Gastrocnemius medialis (tissue), 4 donors: ENCODE measurements at regions not wholly inside any gene's neighbourhood (a gene's known extent, or its start where the extent isn't known, plus 50 kb on each side); places are given as distances from the start of the nearest gene placed in this dataset.

Experiments used
- ATAC-seq, 2 donors: fragments of 150-250 bp; one replicate each; pipeline ENCODE4 v1.9.1; 2016
- DNase-seq, 2 donors: peaks; one replicate each; pipeline ENCODE4 v3.0.0-alpha.2; 2019
- H3K27ac ChIP-seq, 4 donors: fragments of 200-600 bp; sonication (generic); 1 replicate in 1 of 4; 2 replicates in 3 of 4; pipeline ENCODE4 v1.5.1; 2016 to 2018; ENCODE audit warnings: mild to moderate bottlenecking in 2 of 4, moderate library complexity in 1 of 4
- H3K27me3 ChIP-seq, 3 donors: fragments of 200-600 bp; sonication (generic) in 2 of 3; 1 replicate in 1 of 3; 2 replicates in 2 of 3; pipeline versions ENCODE4 v1.5.1 to v1.6.0; 2016 to 2019; ENCODE audit warnings: mild to moderate bottlenecking in 1 of 3, moderate library complexity in 1 of 3
- H3K36me3 ChIP-seq, 2 donors: fragments of 200-600 bp; sonication (generic) in 1 of 2; one replicate each; pipeline ENCODE4 v1.5.1; 2017 to 2018
- H3K4me1 ChIP-seq, 2 donors: fragments of 200-600 bp; sonication (generic) in 1 of 2; one replicate each; pipeline ENCODE4 v1.5.1; 2016 to 2017; ENCODE audit warnings: mild to moderate bottlenecking in 2 of 2
- H3K4me3 ChIP-seq, 4 donors: fragments of 200-600 bp; sonication (generic) in 3 of 4; 1 replicate in 1 of 4; 2 replicates in 3 of 4; pipeline ENCODE4 v1.5.1; 2016 to 2019; ENCODE audit warnings: mild to moderate bottlenecking in 2 of 4
- H3K9me3 ChIP-seq, 3 donors: fragments of 200-600 bp; sonication (generic) in 2 of 3; 1 replicate in 1 of 3; 2 replicates in 2 of 3; pipeline ENCODE4 v1.5.1; 2016 to 2019
- POLR2A ChIP-seq, 2 donors: fragments of 450-650 bp; IDR thresholded peaks; one replicate each; pipeline ENCODE4 v1.6.1; 2017; ENCODE audit warnings: antibody characterized with exemption in 2 of 2, mild to moderate bottlenecking in 2 of 2, moderate library complexity in 2 of 2
- in situ Hi-C, 4 donors: fragments of 200-750 bp; cut with MboI; loops; one replicate each; pipeline versions ENCODE4 v1.15.0 to v1.8.0; 2017; ENCODE audit warnings: low sequenced_read_pairs in 4 of 4
- intact Hi-C: fragments of 100-400 bp; cut with DNase I; formaldehyde crosslinking; loops from one replicate; pipeline ENCODE4 v1.15.1; 2023; ENCODE audit warnings: low total_unique reads
- TF ChIP-seq, protein P1 (sequence below), 5 experiments: fragments of 450-650 bp in 3 of 5; fragments of 200-600 bp in 2 of 5; sonication (generic) in 2 of 5; IDR thresholded peaks in 4 of 5; conservative IDR thresholded peaks in 1 of 5; 1 replicate in 4 of 5; 2 replicates in 1 of 5; pipeline ENCODE4 v1.5.1; 2016 to 2019; ENCODE audit warnings: antibody characterized with exemption in 5 of 5, mild to moderate bottlenecking in 3 of 5, moderate library complexity in 3 of 5

DNA sequence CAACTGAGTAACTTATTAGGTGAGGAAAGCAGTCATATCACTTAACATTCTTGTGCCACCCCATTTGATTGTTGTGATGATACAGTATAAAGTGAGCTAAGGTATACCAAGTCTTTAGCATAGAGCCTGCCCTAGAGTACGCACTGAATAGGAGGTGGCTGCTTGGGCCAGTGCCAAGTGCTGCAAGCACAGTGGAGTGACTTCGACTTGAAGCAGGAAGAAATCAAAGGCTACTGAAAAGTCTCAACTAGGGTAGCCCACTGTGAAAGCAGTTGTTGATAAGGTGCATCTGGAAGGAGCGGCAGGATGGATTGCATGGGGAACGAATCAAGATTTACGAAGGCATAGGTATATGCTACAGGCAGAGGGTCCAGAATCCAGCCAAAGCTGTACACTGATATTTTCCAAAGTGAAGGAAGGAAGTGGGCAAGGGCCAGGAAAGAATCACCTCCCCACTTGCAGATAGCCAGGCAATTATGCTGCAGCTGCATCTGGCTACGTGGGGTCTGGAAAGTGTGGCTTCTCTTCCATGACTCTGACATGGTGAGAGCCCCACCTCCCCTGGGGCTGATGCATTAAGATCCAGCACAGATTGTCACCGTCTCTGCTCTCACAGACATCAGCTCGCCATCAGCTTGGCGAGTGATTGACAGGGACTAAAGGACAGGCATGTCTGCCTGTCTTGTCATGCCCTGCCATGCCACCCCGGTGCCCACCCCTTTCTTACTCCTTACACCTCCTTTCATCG is 287.0 kb upstream of the PLXNA2 start:
- TF ChIP-seq, protein P1, sequence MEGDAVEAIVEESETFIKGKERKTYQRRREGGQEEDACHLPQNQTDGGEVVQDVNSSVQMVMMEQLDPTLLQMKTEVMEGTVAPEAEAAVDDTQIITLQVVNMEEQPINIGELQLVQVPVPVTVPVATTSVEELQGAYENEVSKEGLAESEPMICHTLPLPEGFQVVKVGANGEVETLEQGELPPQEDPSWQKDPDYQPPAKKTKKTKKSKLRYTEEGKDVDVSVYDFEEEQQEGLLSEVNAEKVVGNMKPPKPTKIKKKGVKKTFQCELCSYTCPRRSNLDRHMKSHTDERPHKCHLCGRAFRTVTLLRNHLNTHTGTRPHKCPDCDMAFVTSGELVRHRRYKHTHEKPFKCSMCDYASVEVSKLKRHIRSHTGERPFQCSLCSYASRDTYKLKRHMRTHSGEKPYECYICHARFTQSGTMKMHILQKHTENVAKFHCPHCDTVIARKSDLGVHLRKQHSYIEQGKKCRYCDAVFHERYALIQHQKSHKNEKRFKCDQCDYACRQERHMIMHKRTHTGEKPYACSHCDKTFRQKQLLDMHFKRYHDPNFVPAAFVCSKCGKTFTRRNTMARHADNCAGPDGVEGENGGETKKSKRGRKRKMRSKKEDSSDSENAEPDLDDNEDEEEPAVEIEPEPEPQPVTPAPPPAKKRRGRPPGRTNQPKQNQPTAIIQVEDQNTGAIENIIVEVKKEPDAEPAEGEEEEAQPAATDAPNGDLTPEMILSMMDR (IDR thresholded peaks at IDR 0.05 in 4 of 5, conservative IDR thresholded peaks at IDR 0.05 in 1 of 5): no peak
- no peak for TF ChIP-seq POLR2A (IDR thresholded peaks at IDR 0.05)

DNA sequence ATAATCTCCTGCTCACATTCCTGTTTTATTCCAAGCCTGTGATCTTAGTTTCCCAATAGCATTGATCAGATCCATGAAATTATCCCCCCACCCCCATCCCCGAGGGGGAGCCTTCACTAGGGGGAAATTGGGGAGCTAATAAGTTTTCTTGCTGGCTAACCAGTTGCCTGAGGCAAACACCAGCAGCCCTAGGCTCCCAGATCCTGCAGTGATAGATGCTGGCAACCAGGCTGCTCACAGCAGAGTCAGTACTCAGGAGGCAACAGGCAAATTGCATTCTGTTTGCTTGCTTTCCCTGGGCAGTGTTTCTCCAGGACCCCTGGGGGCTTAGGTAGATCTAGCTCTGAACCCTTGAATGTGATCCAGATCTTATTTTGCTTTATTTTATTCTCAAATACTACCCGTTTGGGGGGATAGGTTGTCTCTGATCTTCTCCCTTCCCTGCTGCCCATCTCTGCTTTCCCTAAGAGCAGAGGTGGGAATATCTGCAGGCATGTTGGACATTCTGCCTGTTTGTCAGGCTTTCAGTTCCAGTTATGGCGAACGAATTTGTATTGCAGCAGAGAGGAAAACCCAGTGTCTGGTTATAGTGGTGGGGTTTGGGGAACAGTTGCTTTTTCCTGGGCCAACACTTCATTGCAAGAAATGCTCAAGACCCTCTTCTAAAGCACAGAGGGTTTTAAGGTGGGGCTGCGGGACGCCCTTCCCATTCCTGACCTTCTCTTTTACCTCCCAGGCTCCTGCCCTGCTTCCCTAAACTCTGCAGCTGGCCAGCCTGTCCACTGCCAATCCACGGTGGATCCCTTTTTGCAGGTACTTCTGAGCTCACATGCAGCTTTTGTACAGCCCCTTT is 289.8 kb upstream of the PLXNA2 start:
- Histone ChIP-seq H3K27me3 (no peaks in the 10 kb centered on the region), H3K4me1 (peaks cover 6 to 15% of the 10 kb centered on the region in 2 donors), H3K27ac (no peak overlapping the region), H3K4me3 (no peak overlapping the region), H3K36me3 (no peaks in the 10 kb centered on the region), H3K9me3 (no peaks in the 10 kb centered on the region)
- no peak for TF ChIP-seq POLR2A (IDR thresholded peaks at IDR 0.05)
- TF ChIP-seq, protein P1 (IDR thresholded peaks at IDR 0.05 in 4 of 5, conservative IDR thresholded peaks at IDR 0.05 in 1 of 5): no peak
- DNase-seq (no peak), ATAC-seq (no peak)
- intact Hi-C loops: no loop called here
- in situ Hi-C loops: no loop called here

More for the DNA sequence above, 287.0 kb upstream of the PLXNA2 start:
- DNase-seq: no peak
- intact Hi-C loops: no loop called here
- in situ Hi-C loops: no loop called here
- Histone ChIP-seq H3K4me1 (peaks cover 6 to 15% of the 10 kb centered on the region in 2 donors), H3K27ac (no peak overlapping the region), H3K4me3 (no peak overlapping the region), H3K36me3 (no peaks in the 10 kb centered on the region), H3K9me3 (no peaks in the 10 kb centered on the region), H3K27me3 (no peaks in the 10 kb centered on the region)
- no peak for ATAC-seq

DNA sequence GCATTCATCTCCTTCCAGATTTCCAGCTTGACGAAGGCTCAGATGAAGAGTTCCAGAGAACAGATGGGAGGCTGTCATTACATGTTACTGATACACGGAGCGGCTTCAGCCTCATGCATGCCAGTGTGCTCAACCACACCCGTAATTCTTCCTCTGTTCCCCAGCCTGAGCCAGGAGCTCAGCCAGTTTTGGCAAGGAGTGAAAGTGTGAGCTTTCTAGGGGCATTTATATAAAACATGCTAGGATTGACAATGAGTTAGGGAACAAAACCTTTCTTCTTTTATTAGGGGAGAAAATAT is 290.4 kb upstream of the PLXNA2 start:
- Histone ChIP-seq H3K9me3 (no peaks in the 10 kb centered on the region), H3K36me3 (no peaks in the 10 kb centered on the region), H3K4me3 (no peak overlapping the region), H3K27ac (no peak overlapping the region), H3K4me1 (peaks cover 6 to 15% of the 10 kb centered on the region in 2 donors), H3K27me3 (no peaks in the 10 kb centered on the region)
- in situ Hi-C loops: no loop called here
- TF ChIP-seq, protein P1 (IDR thresholded peaks at IDR 0.05 in 4 of 5, conservative IDR thresholded peaks at IDR 0.05 in 1 of 5): no peak
- TF ChIP-seq POLR2A (IDR thresholded peaks at IDR 0.05): no peak
- ATAC-seq (peak in 1 of 2 donors; percentile 70), DNase-seq (no peak)
- intact Hi-C loops: no loop called here

DNA sequence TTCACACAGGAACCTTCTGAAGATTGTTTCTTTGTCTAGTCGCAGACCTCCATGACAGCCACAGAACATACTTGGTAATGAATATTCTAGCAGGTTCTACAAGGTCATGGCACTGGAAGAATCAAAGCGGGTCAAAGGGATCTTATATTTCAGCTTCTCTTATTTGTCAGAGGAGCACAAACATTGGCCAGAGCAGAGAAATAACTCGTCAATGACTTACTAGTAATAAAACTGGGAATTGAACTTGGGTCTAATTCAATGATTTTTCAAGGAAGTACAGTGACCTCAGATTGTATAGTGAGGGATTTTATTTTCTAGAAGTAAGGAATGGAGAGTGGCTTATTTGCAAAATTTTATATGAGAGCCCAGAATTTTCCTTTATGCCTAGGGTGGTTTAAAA is 290.8 kb upstream of the PLXNA2 start:
- in situ Hi-C loops: no loop called here
- Histone ChIP-seq H3K27me3 (no peaks in the 10 kb centered on the region), H3K36me3 (no peaks in the 10 kb centered on the region), H3K9me3 (no peaks in the 10 kb centered on the region), H3K4me3 (no peak overlapping the region), H3K27ac (no peak overlapping the region), H3K4me1 (peaks cover 6 to 15% of the 10 kb centered on the region in 2 donors)
- intact Hi-C loops: no loop called here
- DNase-seq (no peak), ATAC-seq (peak in 1 of 2 donors; percentile 24)
- TF ChIP-seq, protein P1 (IDR thresholded peaks at IDR 0.05 in 4 of 5, conservative IDR thresholded peaks at IDR 0.05 in 1 of 5): no peak
- no peak for TF ChIP-seq POLR2A (IDR thresholded peaks at IDR 0.05)
